ENCODE measurements at regions not wholly inside any gene's neighbourhood (a gene's known extent, or its start where the extent isn't known, plus 50 kb on each side); places are given as distances from the start of the nearest gene placed in this dataset.

GRCh38 chr17:14946481-14946880 is 318.6 kb downstream of the PMP22 start:
- DNase-seq (ENCODE audit: low read depth) = no peak
- TF ChIP-seq CTCF (IDR thresholded peaks at IDR 0.05; ENCODE audit: low read depth, low read length, missing control alignments) = no peak
- H3K4me3 ChIP-seq (ENCODE audit: low read depth, low read length) = no peak overlapping the region

GRCh38 chr17:14942526-14943190 is 322.5 kb downstream of the PMP22 start:
- no peak for DNase-seq (ENCODE audit: low read depth)
- no peak for TF ChIP-seq CTCF (IDR thresholded peaks at IDR 0.05; ENCODE audit: low read depth, low read length, missing control alignments)
- H3K4me3 ChIP-seq (ENCODE audit: low read depth, low read length) = no peak overlapping the region

GRCh38 chr17:14940938-14941265 is 324.2 kb downstream of the PMP22 start:
- TF ChIP-seq CTCF (IDR thresholded peaks at IDR 0.05; ENCODE audit: low read depth, low read length, missing control alignments) = no peak
- no peak for DNase-seq (ENCODE audit: low read depth)
- H3K4me3 ChIP-seq (ENCODE audit: low read depth, low read length) = no peak overlapping the region

- DNase-seq (ENCODE audit: low read depth) = no peak
- TF ChIP-seq CTCF (IDR thresholded peaks at IDR 0.05; ENCODE audit: low read depth, low read length, missing control alignments) = no peak
- H3K4me3 ChIP-seq (ENCODE audit: low read depth, low read length) = no peak overlapping the region
Measured at GRCh38 chr17:14940108-14940937, 324.8 kb downstream of the PMP22 start.

- no peak for DNase-seq (ENCODE audit: low read depth)
- no peak for TF ChIP-seq CTCF (IDR thresholded peaks at IDR 0.05; ENCODE audit: low read depth, low read length, missing control alignments)
- H3K4me3 ChIP-seq (ENCODE audit: low read depth, low read length) = no peak overlapping the region
Measured at GRCh38 chr17:14935845-14936485, 329.2 kb downstream of the PMP22 start.

- TF ChIP-seq CTCF (IDR thresholded peaks at IDR 0.05; ENCODE audit: low read depth, low read length, missing control alignments) = no peak
- no peak for DNase-seq (ENCODE audit: low read depth)
- no peak overlapping the region for H3K4me3 ChIP-seq (ENCODE audit: low read depth, low read length)
Measured at GRCh38 chr17:14935139-14935841, 329.8 kb downstream of the PMP22 start.

Data from GM12864 (cell line).